ENCODE measurements at regions not wholly inside any gene's neighbourhood (a gene's known extent, or its start where the extent isn't known, plus 50 kb on each side); places are given as distances from the start of the nearest gene placed in this dataset.

GRCh38 chr11:130644187-130644586 is 195.7 kb downstream of the ADAMTS15 start:
- Histone ChIP-seq H3K27me3 (ENCODE audit: control insufficient read depth in 4 of 4, insufficient read depth in 4 of 4, low read length in 3 of 4) (no peaks in the 10 kb centered on the region), H3K9ac (ENCODE audit: low read depth in 1 of 2, low read length in 2 of 2) (no peak overlapping the region), H3K36me3 (ENCODE audit: control insufficient read depth in 4 of 4, insufficient read depth in 3 of 4, low read depth in 1 of 4, low read length in 3 of 4) (no peaks in the 10 kb centered on the region), H3K4me3 (ENCODE audit: low read depth in 1 of 3, low read length in 3 of 3) (no peak overlapping the region), H3K4me1 (ENCODE audit: control insufficient read depth in 4 of 4, insufficient read depth in 4 of 4, low read length in 3 of 4) (no peaks in the 10 kb centered on the region), H3K9me3 (ENCODE audit: control insufficient read depth in 4 of 4, low read length in 3 of 4) (no peaks in the 10 kb centered on the region), H3K27ac (ENCODE audit: low read depth in 1 of 2, low read length in 2 of 2) (no peak overlapping the region)
- WGBS = 38% methylated on average over 11 of the region's 11 CpGs
- no peak for DNase-seq (ENCODE audit: low spot score)
- TF ChIP-seq EGR1 (IDR thresholded peaks at IDR 0.05; ENCODE audit: low read depth in 2 of 2) (no peak), RXRA (IDR thresholded peaks at IDR 0.05) (no peak), NR2F2 (IDR thresholded peaks at IDR 0.05) (no peak), ZBTB33 (IDR thresholded peaks at IDR 0.05) (no peak), MAX (IDR thresholded peaks at IDR 0.05) (no peak), JUND (IDR thresholded peaks at IDR 0.05) (no peak), YY1 (IDR thresholded peaks at IDR 0.05) (no peak), GABPA (IDR thresholded peaks at IDR 0.05 in 1 of 2, conservative IDR thresholded peaks at IDR 0.05 in 1 of 2) (no peak), SP1 (IDR thresholded peaks at IDR 0.05) (no peak), HNF4G (IDR thresholded peaks at IDR 0.05) (no peak), RAD21 (IDR thresholded peaks at IDR 0.05) (no peak), HNF4A (conservative IDR thresholded peaks at IDR 0.05) (no peak), FOXA1 (IDR thresholded peaks at IDR 0.05) (no peak), ATF3 (IDR thresholded peaks at IDR 0.05) (no peak), FOXA2 (IDR thresholded peaks at IDR 0.05) (no peak), REST (IDR thresholded peaks at IDR 0.05) (no peak), TAF1 (conservative IDR thresholded peaks at IDR 0.05) (no peak), CTCF (IDR thresholded peaks at IDR 0.05; ENCODE audit: low read depth, low read length, missing input control) (no peak)
